Activated CD8-positive, alpha-beta T cell treated with anti-CD3 and anti-CD28 coated beads for 36 hours (primary cell): ENCODE measurements at regions not wholly inside any gene's neighbourhood (a gene's known extent, or its start where the extent isn't known, plus 50 kb on each side); places are given as distances from the start of the nearest gene placed in this dataset.
"Not testable (repeated sequence)": the region's sequence is repeated elsewhere in the genome, so short reads cannot be mapped to it uniquely, and the experiment has no call there.

ENCODE experiments used
- ATAC-seq: fragments of 200-7000 bp; cut with Tn5 transposase; one replicate; pipeline ENCODE4 v1.10.0; 2021; ENCODE audit warnings: mild to moderate bottlenecking, moderate library complexity
- CTCF ChIA-PET: fragments of 350-600 bp; sonication (Branson Sonifier 250); formaldehyde crosslinking; loops from one replicate; lab custom pipeline; 2021; ENCODE audit warnings: antibody characterized with exemption; lab: Charles Lee
- POLR2A ChIA-PET: fragments of 350-600 bp; sonication (Branson Sonifier 250); formaldehyde crosslinking; loops from one replicate; lab custom pipeline; 2021; ENCODE audit warnings: antibody characterized with exemption; lab: Charles Lee
- DNase-seq: peaks from one replicate; pipeline ENCODE4 v3.0.0-alpha.2; 2020
- H3K27ac Mint-ChIP-seq: one replicate; pipeline ENCODE4 v1.8.0; 2021; ENCODE audit warnings: mild to moderate bottlenecking, mixed read lengths
- H3K27me3 Mint-ChIP-seq: one replicate; pipeline ENCODE4 v1.8.0; 2021; ENCODE audit warnings: mixed read lengths
- H3K36me3 Mint-ChIP-seq: one replicate; pipeline ENCODE4 v1.8.0; 2021; ENCODE audit warnings: low read depth, mixed read lengths
- H3K4me1 Mint-ChIP-seq: one replicate; pipeline ENCODE4 v1.8.0; 2021; ENCODE audit warnings: low read depth, mixed read lengths
- H3K4me3 Mint-ChIP-seq: one replicate; pipeline ENCODE4 v1.8.0; 2021; ENCODE audit warnings: mild to moderate bottlenecking, moderate library complexity, mixed read lengths
- H3K9me3 Mint-ChIP-seq: one replicate; pipeline ENCODE4 v1.8.0; 2021; ENCODE audit warnings: mixed read lengths
- intact Hi-C: fragments of 100-400 bp; cut with micrococcal nuclease; formaldehyde crosslinking; loops from one replicate; pipeline ENCODE4 v1.10.0; 2022
- TF ChIP-seq, protein P1 (sequence below): fragments of 200-600 bp; IDR thresholded peaks from one replicate; pipeline ENCODE4 v1.8.0; 2022; ENCODE audit warnings: antibody characterized with exemption, mild to moderate bottlenecking

- H3K4me1 Mint-ChIP-seq, result no peaks in the 10 kb centered on the region
- no peak overlapping the region for H3K27ac Mint-ChIP-seq
- POLR2A ChIA-PET, result no interaction called here
- intact Hi-C loops, result no loop called here
- H3K36me3 Mint-ChIP-seq, result no peaks in the 10 kb centered on the region
- no peak overlapping the region for H3K4me3 Mint-ChIP-seq
- no peak for ATAC-seq
- no peaks in the 10 kb centered on the region for H3K27me3 Mint-ChIP-seq
- TF ChIP-seq, protein P1, sequence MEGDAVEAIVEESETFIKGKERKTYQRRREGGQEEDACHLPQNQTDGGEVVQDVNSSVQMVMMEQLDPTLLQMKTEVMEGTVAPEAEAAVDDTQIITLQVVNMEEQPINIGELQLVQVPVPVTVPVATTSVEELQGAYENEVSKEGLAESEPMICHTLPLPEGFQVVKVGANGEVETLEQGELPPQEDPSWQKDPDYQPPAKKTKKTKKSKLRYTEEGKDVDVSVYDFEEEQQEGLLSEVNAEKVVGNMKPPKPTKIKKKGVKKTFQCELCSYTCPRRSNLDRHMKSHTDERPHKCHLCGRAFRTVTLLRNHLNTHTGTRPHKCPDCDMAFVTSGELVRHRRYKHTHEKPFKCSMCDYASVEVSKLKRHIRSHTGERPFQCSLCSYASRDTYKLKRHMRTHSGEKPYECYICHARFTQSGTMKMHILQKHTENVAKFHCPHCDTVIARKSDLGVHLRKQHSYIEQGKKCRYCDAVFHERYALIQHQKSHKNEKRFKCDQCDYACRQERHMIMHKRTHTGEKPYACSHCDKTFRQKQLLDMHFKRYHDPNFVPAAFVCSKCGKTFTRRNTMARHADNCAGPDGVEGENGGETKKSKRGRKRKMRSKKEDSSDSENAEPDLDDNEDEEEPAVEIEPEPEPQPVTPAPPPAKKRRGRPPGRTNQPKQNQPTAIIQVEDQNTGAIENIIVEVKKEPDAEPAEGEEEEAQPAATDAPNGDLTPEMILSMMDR, result no peak
- H3K9me3 Mint-ChIP-seq, result peaks cover 6% of the 10 kb centered on the region
- DNase-seq, result no peak
- CTCF ChIA-PET, result no interaction called here
Observed at GRCh38 chr4:151851354-151851753, 90.5 kb upstream of the GATB start.

- TF ChIP-seq, protein P1, result no peak
- no peak overlapping the region for H3K4me3 Mint-ChIP-seq
- no peaks in the 10 kb centered on the region for H3K4me1 Mint-ChIP-seq
- ATAC-seq, result no peak
- no peak overlapping the region for H3K27ac Mint-ChIP-seq
- H3K36me3 Mint-ChIP-seq, result no peaks in the 10 kb centered on the region
- peaks cover 6% of the 10 kb centered on the region for H3K9me3 Mint-ChIP-seq
- POLR2A ChIA-PET, result no interaction called here
- H3K27me3 Mint-ChIP-seq, result no peaks in the 10 kb centered on the region
- CTCF ChIA-PET, result no interaction called here
- DNase-seq, result no peak
- intact Hi-C loops, result no loop called here
Observed at GRCh38 chr4:151850791-151851213, 90.0 kb upstream of the GATB start.

- intact Hi-C loops, ATAC-seq, H3K9me3 Mint-ChIP-seq, CTCF ChIA-PET, H3K4me3 Mint-ChIP-seq, DNase-seq, H3K27ac Mint-ChIP-seq, H3K36me3 Mint-ChIP-seq, POLR2A ChIA-PET, H3K4me1 Mint-ChIP-seq, H3K27me3 Mint-ChIP-seq: not testable (repeated sequence)
Observed at GRCh38 chr4:151845551-151845950, 84.7 kb upstream of the GATB start.

DNA sequence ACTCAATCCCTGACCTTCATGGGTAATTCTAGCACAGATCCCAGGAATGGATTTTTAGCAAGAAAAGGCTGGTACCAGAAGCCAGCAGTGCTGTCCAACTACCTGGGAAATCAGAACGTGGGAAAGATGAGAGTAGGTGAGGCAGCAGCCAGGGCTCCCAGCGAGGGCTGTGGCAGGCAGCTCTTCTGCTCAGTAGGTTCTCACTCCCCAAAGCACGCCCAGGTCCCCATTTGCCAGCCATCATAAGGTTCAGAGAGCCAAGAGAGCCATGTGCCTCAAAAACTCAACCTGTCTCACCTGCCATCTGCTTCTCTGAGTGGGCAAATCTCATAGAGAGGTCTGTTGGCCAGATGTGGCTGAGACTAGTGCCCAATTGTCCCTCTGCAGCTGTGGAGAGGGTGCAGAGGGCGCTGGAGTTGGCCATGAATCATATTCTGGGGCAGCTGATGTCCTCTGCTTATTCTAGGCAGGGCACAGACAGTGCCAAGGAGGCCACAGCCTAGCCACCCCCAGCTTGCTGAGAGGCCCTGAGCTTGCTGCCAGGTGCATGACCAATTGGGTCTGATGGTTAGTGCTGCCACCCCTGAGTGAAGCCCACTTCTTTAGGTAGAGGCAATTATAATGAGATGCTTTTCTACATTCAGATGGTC is 81.7 kb upstream of the GATB start:
- Mint-ChIP-seq H3K4me3 (no peak overlapping the region), H3K9me3 (peaks cover 2% of the 10 kb centered on the region), H3K4me1 (no peaks in the 10 kb centered on the region), H3K27me3 (peaks cover 4% of the 10 kb centered on the region), H3K27ac (no peak overlapping the region), H3K36me3 (no peaks in the 10 kb centered on the region)
- intact Hi-C loops, result no loop called here
- DNase-seq (no peak), ATAC-seq (no peak)
- CTCF ChIA-PET, result no interaction called here
- TF ChIP-seq, protein P1, result no peak
- POLR2A ChIA-PET, result no interaction called here

GRCh38 chr4:151841107-151841506 is 80.3 kb upstream of the GATB start:
- intact Hi-C loops, result no loop called here
- Mint-ChIP-seq H3K4me1 (no peaks in the 10 kb centered on the region), H3K27me3 (peaks cover 6% of the 10 kb centered on the region), H3K9me3 (peaks cover 2% of the 10 kb centered on the region), H3K27ac (no peak overlapping the region), H3K4me3 (no peak overlapping the region), H3K36me3 (no peaks in the 10 kb centered on the region)
- no peak for DNase-seq
- POLR2A ChIA-PET, result no interaction called here
- TF ChIP-seq, protein P1, result no peak
- no peak for ATAC-seq
- CTCF ChIA-PET, result no interaction called here
